IPS-20b (cell line): ENCODE measurements at regions not wholly inside any gene's neighbourhood (a gene's known extent, or its start where the extent isn't known, plus 50 kb on each side); places are given as distances from the start of the nearest gene placed in this dataset.
"Not testable (repeated sequence)": the region's sequence is repeated elsewhere in the genome, so short reads cannot be mapped to it uniquely, and the experiment has no call there.

Experiments used
- H3K27ac ChIP-seq: one replicate; pipeline ENCODE4 v1.5.1; 2013; ENCODE audit warnings: low read length
- H3K27me3 ChIP-seq: 2 replicates; pipeline ENCODE4 v1.6.1; 2013; ENCODE audit warnings: mild to moderate bottlenecking, low read length, inconsistent platforms; ENCODE audit not compliant: insufficient read depth
- H3K36me3 ChIP-seq: 2 replicates; pipeline ENCODE4 v1.6.1; 2013; ENCODE audit warnings: low read depth, mild to moderate bottlenecking, inconsistent platforms, low read length, moderate library complexity; ENCODE audit not compliant: insufficient read depth
- H3K4me1 ChIP-seq: 2 replicates; pipeline ENCODE4 v1.6.1; 2013; ENCODE audit warnings: mild to moderate bottlenecking, control low read depth, inconsistent platforms, low read length, moderate library complexity; ENCODE audit not compliant: insufficient read depth
- H3K4me3 ChIP-seq: 2 replicates; pipeline ENCODE4 v1.5.1; 2013; ENCODE audit warnings: mild to moderate bottlenecking, low read length, inconsistent platforms
- H3K9ac ChIP-seq: 2 replicates; pipeline ENCODE4 v1.6.1; 2013; ENCODE audit warnings: low read depth, mild to moderate bottlenecking, inconsistent platforms, low read length, moderate library complexity
- H3K9me3 ChIP-seq: 2 replicates; pipeline ENCODE4 v1.6.1; 2013; ENCODE audit warnings: mild to moderate bottlenecking, low read depth, low read length, inconsistent platforms; ENCODE audit not compliant: insufficient read depth

- H3K9me3 ChIP-seq = no peaks in the 10 kb centered on the region
- no peaks in the 10 kb centered on the region for H3K36me3 ChIP-seq
- no peak overlapping the region for H3K27ac ChIP-seq
- no peaks in the 10 kb centered on the region; the same call in 1 of the 2 replicates for H3K4me1 ChIP-seq
- no peak overlapping the region for H3K9ac ChIP-seq
- H3K4me3 ChIP-seq = no peak overlapping the region
- no peaks in the 10 kb centered on the region for H3K27me3 ChIP-seq
Measured at GRCh38 chr9:90165281-90165680, 477.3 kb downstream of the DIRAS2 start.

GRCh38 chr9:90166374-90166773 is 476.2 kb downstream of the DIRAS2 start:
- H3K36me3 ChIP-seq, H3K4me1 ChIP-seq, H3K9me3 ChIP-seq, H3K27ac ChIP-seq, H3K27me3 ChIP-seq, H3K4me3 ChIP-seq, H3K9ac ChIP-seq: not testable (repeated sequence)

- Histone ChIP-seq H3K36me3 (no peaks in the 10 kb centered on the region), H3K27me3 (no peaks in the 10 kb centered on the region), H3K27ac (no peak overlapping the region)
Measured at GRCh38 chr9:90167914-90168313, 474.7 kb downstream of the DIRAS2 start.

GRCh38 chr9:90169490-90169889 is 473.1 kb downstream of the DIRAS2 start:
- no peaks in the 10 kb centered on the region for H3K27me3 ChIP-seq
- no peak overlapping the region for H3K9ac ChIP-seq
- no peaks in the 10 kb centered on the region; the same call in 1 of the 2 replicates for H3K4me1 ChIP-seq
- no peaks in the 10 kb centered on the region for H3K36me3 ChIP-seq
- H3K27ac ChIP-seq = no peak overlapping the region
- H3K4me3 ChIP-seq = no peak overlapping the region
- no peaks in the 10 kb centered on the region for H3K9me3 ChIP-seq

More at GRCh38 chr9:90167914-90168313, 474.7 kb downstream of the DIRAS2 start:
- Histone ChIP-seq H3K4me3 (no peak overlapping the region), H3K9ac (no peak overlapping the region), H3K9me3 (no peaks in the 10 kb centered on the region), H3K4me1 (no peaks in the 10 kb centered on the region; the same call in 1 of the 2 replicates)

GRCh38 chr9:90173935-90174334 is 468.7 kb downstream of the DIRAS2 start:
- not testable (repeated sequence) for H3K9ac ChIP-seq, H3K4me3 ChIP-seq, H3K36me3 ChIP-seq, H3K27ac ChIP-seq, H3K27me3 ChIP-seq, H3K4me1 ChIP-seq, H3K9me3 ChIP-seq

- H3K9ac ChIP-seq, H3K27ac ChIP-seq, H3K9me3 ChIP-seq, H3K36me3 ChIP-seq, H3K27me3 ChIP-seq, H3K4me1 ChIP-seq, H3K4me3 ChIP-seq: not testable (repeated sequence)
Measured at GRCh38 chr9:90174346-90174745, 468.3 kb downstream of the DIRAS2 start.

GRCh38 chr9:90175257-90175656 is 467.4 kb downstream of the DIRAS2 start:
- Histone ChIP-seq H3K9ac (no peak overlapping the region), H3K4me1 (no peaks in the 10 kb centered on the region), H3K27ac (no peak overlapping the region), H3K27me3 (no peaks in the 10 kb centered on the region), H3K9me3 (no peaks in the 10 kb centered on the region), H3K36me3 (no peaks in the 10 kb centered on the region), H3K4me3 (no peak overlapping the region)

GRCh38 chr9:90175865-90176264 is 466.8 kb downstream of the DIRAS2 start:
- Histone ChIP-seq H3K36me3 (no peaks in the 10 kb centered on the region), H3K27ac (no peak overlapping the region), H3K27me3 (no peaks in the 10 kb centered on the region), H3K9me3 (no peaks in the 10 kb centered on the region), H3K4me3 (no peak overlapping the region), H3K4me1 (no peaks in the 10 kb centered on the region), H3K9ac (no peak overlapping the region)

GRCh38 chr9:90176901-90177300 is 465.7 kb downstream of the DIRAS2 start:
- Histone ChIP-seq H3K36me3 (no peaks in the 10 kb centered on the region), H3K4me1 (no peaks in the 10 kb centered on the region)

GRCh38 chr9:90180381-90180780 is 462.2 kb downstream of the DIRAS2 start:
- H3K36me3 ChIP-seq = no peaks in the 10 kb centered on the region
- H3K27ac ChIP-seq = no peak overlapping the region
- H3K9me3 ChIP-seq = no peaks in the 10 kb centered on the region
- no peaks in the 10 kb centered on the region for H3K4me1 ChIP-seq
- no peak overlapping the region for H3K9ac ChIP-seq
- H3K27me3 ChIP-seq = no peaks in the 10 kb centered on the region
- H3K4me3 ChIP-seq = no peak overlapping the region

More at GRCh38 chr9:90176901-90177300, 465.7 kb downstream of the DIRAS2 start:
- Histone ChIP-seq H3K9ac (no peak overlapping the region), H3K27ac (no peak overlapping the region), H3K9me3 (no peaks in the 10 kb centered on the region), H3K27me3 (no peaks in the 10 kb centered on the region), H3K4me3 (no peak overlapping the region)

GRCh38 chr9:90188656-90189055 is 454.0 kb downstream of the DIRAS2 start:
- H3K9me3 ChIP-seq = peaks cover 14% of the 10 kb centered on the region
- no peaks in the 10 kb centered on the region for H3K4me1 ChIP-seq
- H3K4me3 ChIP-seq = no peak overlapping the region
- no peaks in the 10 kb centered on the region; the same call in 1 of the 2 replicates for H3K27me3 ChIP-seq
- no peaks in the 10 kb centered on the region for H3K36me3 ChIP-seq
- H3K27ac ChIP-seq = no peak overlapping the region
- no peak overlapping the region for H3K9ac ChIP-seq

GRCh38 chr9:90189306-90189705 is 453.3 kb downstream of the DIRAS2 start:
- Histone ChIP-seq H3K36me3 (no peaks in the 10 kb centered on the region), H3K9me3 (peaks cover 14% of the 10 kb centered on the region), H3K27ac (no peak overlapping the region), H3K4me1 (no peaks in the 10 kb centered on the region), H3K27me3 (no peaks in the 10 kb centered on the region; the same call in 1 of the 2 replicates), H3K4me3 (no peak overlapping the region), H3K9ac (no peak overlapping the region)

GRCh38 chr9:90192465-90192864 is 450.2 kb downstream of the DIRAS2 start:
- not testable (repeated sequence) for H3K4me3 ChIP-seq, H3K27me3 ChIP-seq, H3K9ac ChIP-seq, H3K36me3 ChIP-seq, H3K27ac ChIP-seq, H3K4me1 ChIP-seq
- H3K9me3 ChIP-seq = peaks cover 14% of the 10 kb centered on the region
